Activated CD8-positive, alpha-beta memory T cell treated with anti-CD3 and anti-CD28 coated beads, Interleukin-2, amount 10 ng/mL, durations not matched to agents 7 days and 5 days (primary cell): ENCODE measurements at regions not wholly inside any gene's neighbourhood (a gene's known extent, or its start where the extent isn't known, plus 50 kb on each side); places are given as distances from the start of the nearest gene placed in this dataset.

Experiments
- ATAC-seq: fragments of 150-1000 bp; cut with Tn5 transposase; one replicate; pipeline ENCODE4 v1.10.0; 2021; ENCODE audit warnings: moderate library complexity
- CTCF ChIA-PET: fragments of 350-600 bp; sonication (Branson Sonifier 250); formaldehyde crosslinking; loops from one replicate; lab custom pipeline; 2021; ENCODE audit warnings: antibody characterized with exemption; lab: Charles Lee
- DNase-seq: peaks from one replicate; pipeline ENCODE4 v3.0.0-alpha.2; 2020
- H3K27ac Mint-ChIP-seq: one replicate; pipeline ENCODE4 v1.8.0; 2021; ENCODE audit warnings: mild to moderate bottlenecking, mixed read lengths
- H3K27me3 Mint-ChIP-seq: one replicate; pipeline ENCODE4 v1.8.0; 2021; ENCODE audit warnings: mixed read lengths
- H3K36me3 Mint-ChIP-seq: one replicate; pipeline ENCODE4 v1.8.0; 2021; ENCODE audit warnings: mild to moderate bottlenecking, mixed read lengths
- H3K4me1 Mint-ChIP-seq: one replicate; pipeline ENCODE4 v1.8.0; 2021; ENCODE audit warnings: mixed read lengths
- H3K4me3 Mint-ChIP-seq: one replicate; pipeline ENCODE4 v1.8.0; 2021; ENCODE audit warnings: mild to moderate bottlenecking, moderate library complexity, mixed read lengths
- H3K9me3 Mint-ChIP-seq: one replicate; pipeline ENCODE4 v1.8.0; 2022; ENCODE audit warnings: low read depth, mixed read lengths

DNA sequence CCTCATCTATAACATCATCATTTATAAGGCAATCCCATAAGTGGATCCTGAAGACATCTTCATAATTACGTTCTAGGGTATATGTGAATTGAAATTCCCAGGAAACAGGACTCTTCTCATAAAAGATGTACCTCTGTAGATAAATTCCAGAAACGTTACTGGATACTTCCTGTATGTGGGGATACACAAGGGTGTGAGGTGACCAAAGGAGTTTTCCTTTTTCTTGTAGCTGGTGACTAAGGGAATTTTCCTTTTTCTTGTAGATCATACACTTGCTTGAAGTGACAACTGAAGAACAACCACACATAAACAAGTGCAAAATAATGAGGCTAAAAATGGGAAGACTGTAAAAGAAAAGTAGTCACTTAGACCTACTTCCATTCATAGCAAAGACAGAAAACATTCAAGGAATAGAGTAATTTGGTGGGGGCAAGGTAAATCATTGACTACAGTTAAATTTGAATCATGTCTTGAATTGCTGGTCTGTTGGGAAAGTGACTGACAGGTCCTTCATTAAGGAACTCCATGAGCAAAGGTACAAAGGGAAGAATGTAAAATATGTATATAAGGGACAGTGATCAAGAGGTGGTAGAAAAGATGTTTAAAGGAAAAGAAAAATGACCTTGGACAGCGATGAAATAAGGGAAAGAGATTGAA is 53.2 kb upstream of the UBE2E3 start:
- H3K9me3 Mint-ChIP-seq, result no peaks in the 10 kb centered on the region
- CTCF ChIA-PET, result no interaction called here

DNA sequence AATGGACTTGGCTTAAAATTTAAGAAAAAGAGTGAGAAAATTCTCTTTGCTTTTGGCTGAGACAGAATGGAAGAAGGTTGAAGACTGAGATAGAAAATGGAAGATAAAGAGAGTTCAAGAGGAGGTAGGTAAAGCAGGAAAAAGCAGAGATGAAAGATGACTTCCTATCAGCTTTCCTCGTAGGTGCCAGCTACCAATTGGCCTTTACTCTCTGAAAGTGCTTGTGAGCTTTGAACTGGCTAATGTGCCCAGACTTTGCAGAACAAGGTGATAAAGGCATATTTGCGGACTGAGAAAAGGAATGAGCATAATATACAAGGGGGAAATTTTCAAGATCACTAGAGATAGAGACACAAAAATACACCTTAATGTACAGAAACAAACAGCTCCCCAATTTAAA is 54.7 kb upstream of the UBE2E3 start:
- no peak overlapping the region for H3K4me3 Mint-ChIP-seq
- no peak for ATAC-seq
- H3K9me3 Mint-ChIP-seq, result no peaks in the 10 kb centered on the region
- H3K27ac Mint-ChIP-seq, result no peak overlapping the region
- CTCF ChIA-PET, result interaction anchor here (1.1 kb wide), 1 partner anchor 12 kb away, joined by 3 read pairs; no protein-coding TSS in a partner anchor
- peaks cover 19% of the 10 kb centered on the region for H3K27me3 Mint-ChIP-seq
- H3K4me1 Mint-ChIP-seq, result no peaks in the 10 kb centered on the region
- DNase-seq, result no peak
- no peaks in the 10 kb centered on the region for H3K36me3 Mint-ChIP-seq

More for the DNA sequence above, 53.2 kb upstream of the UBE2E3 start:
- Mint-ChIP-seq H3K4me3 (no peak overlapping the region), H3K27me3 (peaks cover 19% of the 10 kb centered on the region), H3K27ac (no peak overlapping the region), H3K36me3 (no peaks in the 10 kb centered on the region), H3K4me1 (no peaks in the 10 kb centered on the region)
- ATAC-seq (no peak), DNase-seq (no peak)

DNA sequence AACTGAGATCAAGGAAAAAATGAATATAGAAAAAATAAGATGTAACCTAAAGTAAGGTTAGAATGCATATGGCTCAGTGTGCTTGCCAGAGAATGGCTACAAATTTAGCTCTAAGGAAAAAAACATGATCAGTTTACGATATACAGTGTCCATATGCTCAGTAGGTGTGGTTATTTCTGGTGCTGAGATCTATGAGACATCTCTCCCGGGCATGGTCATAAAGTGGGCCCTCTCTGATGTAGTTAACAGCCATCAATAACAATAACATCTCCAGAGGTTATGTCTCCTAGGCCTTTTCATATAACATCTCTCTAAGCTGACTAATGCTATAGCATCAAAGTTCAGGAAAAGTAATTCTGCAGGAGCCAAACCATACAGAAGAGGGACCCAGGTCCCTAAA is 56.3 kb upstream of the UBE2E3 start:
- ATAC-seq (no peak), DNase-seq (no peak)
- Mint-ChIP-seq H3K27me3 (peaks cover 21% of the 10 kb centered on the region), H3K4me1 (no peaks in the 10 kb centered on the region), H3K9me3 (no peaks in the 10 kb centered on the region), H3K27ac (no peak overlapping the region), H3K36me3 (no peaks in the 10 kb centered on the region), H3K4me3 (no peak overlapping the region)
- CTCF ChIA-PET, result interaction anchor here (0.6 to 0.9 kb wide), 2 partner anchors 14 to 800 kb away, joined by 3 to 4 read pairs; no protein-coding TSS in a partner anchor

DNA sequence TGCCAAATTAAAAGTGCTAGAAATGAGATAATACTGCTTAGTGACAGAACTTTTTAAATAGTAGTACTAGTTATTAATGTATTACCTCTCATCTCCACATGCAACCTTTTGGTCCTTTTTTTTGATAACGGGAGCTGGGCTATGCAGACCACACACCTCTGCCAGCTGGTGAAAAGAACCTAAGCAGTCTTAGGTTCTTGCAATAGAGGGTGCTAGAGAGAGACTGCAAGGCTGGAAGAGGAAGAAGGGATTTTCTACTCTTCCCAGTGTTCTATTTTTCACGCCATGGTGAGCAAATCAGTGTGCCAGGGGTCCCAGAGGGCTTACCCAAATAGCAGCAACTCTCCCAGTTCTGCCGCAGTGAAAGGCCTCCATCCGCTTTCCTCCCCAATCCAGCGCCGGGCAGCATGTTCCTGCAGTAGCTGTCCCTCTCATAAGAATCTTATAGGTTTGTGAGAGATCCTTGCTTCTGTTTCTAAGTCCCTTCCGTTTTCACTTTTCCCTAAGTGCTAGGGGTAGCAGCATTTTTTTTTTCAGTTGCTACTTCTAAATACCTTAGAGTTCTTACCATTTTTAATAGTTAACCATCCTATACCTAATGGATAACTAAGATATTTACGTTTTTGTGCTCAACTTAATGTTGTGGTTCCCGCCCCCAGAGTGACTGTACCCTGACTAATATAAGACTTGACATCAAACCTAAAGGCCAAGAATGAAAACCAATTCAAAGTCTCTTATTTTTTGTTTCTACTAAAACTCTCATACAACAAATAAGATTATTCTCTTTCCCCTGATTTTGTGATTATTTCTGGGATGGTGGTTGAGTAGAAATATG is 69.4 kb upstream of the UBE2E3 start:
- peaks cover 6% of the 10 kb centered on the region for H3K27me3 Mint-ChIP-seq
- ATAC-seq (no peak), DNase-seq (no peak)
- H3K4me3 Mint-ChIP-seq, result no peak overlapping the region
- H3K9me3 Mint-ChIP-seq, result no peaks in the 10 kb centered on the region
- H3K4me1 Mint-ChIP-seq, result no peaks in the 10 kb centered on the region
- CTCF ChIA-PET, result interaction anchor here (0.7 to 1.0 kb wide), 2 partner anchors 13 to 70 kb away, joined by 3 to 4 read pairs; no protein-coding TSS in a partner anchor
- H3K27ac Mint-ChIP-seq, result no peak overlapping the region
- no peaks in the 10 kb centered on the region for H3K36me3 Mint-ChIP-seq

DNA sequence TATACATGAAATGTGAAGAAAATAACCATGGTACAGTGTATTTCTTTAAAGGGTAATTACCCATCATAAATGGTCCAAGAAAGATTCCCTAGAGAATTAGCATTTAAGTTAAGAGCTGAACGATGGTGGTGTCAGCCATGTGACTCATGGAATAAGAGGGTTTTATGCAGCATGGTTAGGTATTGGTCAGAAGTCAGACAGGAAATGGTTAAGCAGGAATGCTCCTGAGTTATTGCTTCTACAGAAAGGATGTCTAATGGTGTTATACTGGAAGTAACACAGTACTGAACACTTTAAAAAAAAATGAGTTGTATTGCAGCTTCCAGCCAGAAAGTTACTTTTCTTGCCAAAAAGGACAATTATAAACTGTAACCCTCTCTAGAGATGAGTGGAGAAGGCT is 72.7 kb upstream of the UBE2E3 start:
- no peak for ATAC-seq
- Mint-ChIP-seq H3K4me3 (no peak overlapping the region), H3K9me3 (no peaks in the 10 kb centered on the region), H3K27me3 (peaks cover 18% of the 10 kb centered on the region), H3K36me3 (no peaks in the 10 kb centered on the region), H3K27ac (no peak overlapping the region), H3K4me1 (no peaks in the 10 kb centered on the region)
- CTCF ChIA-PET, result no interaction called here
- DNase-seq, result no peak

DNA sequence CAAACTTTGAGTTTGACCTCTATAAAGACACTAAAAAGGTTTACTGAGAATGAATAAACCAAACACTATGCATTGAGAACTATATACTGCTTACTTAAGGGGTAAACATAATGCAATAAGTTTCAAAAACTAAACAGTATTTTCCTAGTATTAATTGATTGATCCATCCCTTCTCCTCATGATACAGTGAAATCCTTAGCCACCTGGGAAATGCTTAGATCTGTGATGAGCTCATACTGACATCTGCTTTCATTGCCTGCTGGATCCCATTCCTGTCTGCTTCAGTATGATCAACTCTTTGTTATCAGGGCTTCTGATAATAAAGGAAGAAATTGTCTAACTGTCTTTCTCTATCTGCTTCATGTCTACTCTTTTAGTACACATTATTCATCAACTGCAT is 74.9 kb upstream of the UBE2E3 start:
- peaks cover 27% of the 10 kb centered on the region for H3K27me3 Mint-ChIP-seq
- ATAC-seq, result no peak
- H3K27ac Mint-ChIP-seq, result no peak overlapping the region

DNA sequence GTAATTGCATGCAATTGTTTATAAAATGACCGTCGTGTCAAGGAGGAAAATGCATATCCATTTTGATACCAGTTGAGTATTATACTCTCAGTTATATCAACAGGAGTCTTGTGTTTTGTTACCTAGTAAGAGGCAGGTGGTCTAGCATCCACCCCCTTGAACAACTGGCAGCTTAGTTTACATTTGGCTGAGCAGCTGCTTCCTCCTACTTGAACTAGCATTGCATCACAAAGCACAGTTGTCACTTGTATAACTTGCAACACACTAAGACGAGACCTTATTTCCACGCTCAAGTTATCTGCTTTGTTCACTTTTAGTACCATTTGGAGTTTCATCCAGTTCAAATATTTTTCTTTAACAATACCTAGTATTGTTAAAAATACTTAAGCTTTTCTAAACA is 75.4 kb upstream of the UBE2E3 start:
- H3K4me1 Mint-ChIP-seq, result no peaks in the 10 kb centered on the region
- no peaks in the 10 kb centered on the region for H3K9me3 Mint-ChIP-seq
- H3K27me3 Mint-ChIP-seq, result peaks cover 28% of the 10 kb centered on the region
- DNase-seq (no peak), ATAC-seq (no peak)
- H3K36me3 Mint-ChIP-seq, result no peaks in the 10 kb centered on the region
- no peak overlapping the region for H3K4me3 Mint-ChIP-seq
- H3K27ac Mint-ChIP-seq, result no peak overlapping the region
- CTCF ChIA-PET, result no interaction called here

More for the DNA sequence above, 74.9 kb upstream of the UBE2E3 start:
- Mint-ChIP-seq H3K4me1 (no peaks in the 10 kb centered on the region), H3K4me3 (no peak overlapping the region), H3K36me3 (no peaks in the 10 kb centered on the region), H3K9me3 (no peaks in the 10 kb centered on the region)
- CTCF ChIA-PET, result no interaction called here
- DNase-seq, result no peak

DNA sequence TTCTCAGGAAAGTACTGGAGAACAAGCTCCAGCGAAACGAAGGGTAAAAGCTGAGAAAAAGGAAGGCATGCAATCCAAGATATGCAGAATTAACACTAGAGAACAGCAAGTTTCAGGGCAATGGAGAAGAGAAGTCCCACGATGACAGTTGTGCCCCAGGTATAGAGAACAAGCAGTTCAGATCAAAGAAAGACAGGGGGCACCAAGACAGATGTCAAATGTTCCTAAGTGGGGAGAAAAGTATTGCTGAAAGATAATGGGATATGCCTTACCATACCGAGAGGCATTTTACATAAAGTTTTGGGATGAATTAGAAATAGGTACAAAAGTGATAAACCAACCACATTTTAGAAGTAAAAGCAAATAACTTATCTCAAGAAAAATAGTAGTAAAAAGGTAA is 79.1 kb upstream of the UBE2E3 start:
- ATAC-seq, result no peak
- CTCF ChIA-PET, result no interaction called here
- H3K27ac Mint-ChIP-seq, result no peak overlapping the region
- H3K36me3 Mint-ChIP-seq, result no peaks in the 10 kb centered on the region
- peaks cover 44% of the 10 kb centered on the region for H3K27me3 Mint-ChIP-seq
- no peaks in the 10 kb centered on the region for H3K9me3 Mint-ChIP-seq
- H3K4me3 Mint-ChIP-seq, result no peak overlapping the region
- DNase-seq, result no peak
- no peaks in the 10 kb centered on the region for H3K4me1 Mint-ChIP-seq

DNA sequence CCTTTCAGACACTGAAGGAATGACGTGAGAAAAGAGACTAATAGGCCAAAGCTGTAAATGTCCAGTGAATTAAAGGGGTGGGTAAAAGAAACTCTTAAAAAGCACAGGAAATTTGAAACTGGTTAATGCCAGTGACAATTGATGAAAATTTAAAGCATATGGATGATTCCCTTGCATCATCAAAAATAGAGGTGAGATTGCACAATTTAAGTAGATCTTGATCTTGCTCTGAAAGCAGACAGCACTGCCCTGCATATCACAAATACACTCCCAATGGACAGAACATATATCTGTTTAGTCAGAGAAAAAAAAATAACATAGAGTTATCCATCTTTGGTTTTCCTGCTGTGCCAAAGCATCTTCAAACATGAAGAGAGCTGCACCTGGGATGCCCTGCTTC is 86.7 kb upstream of the UBE2E3 start:
- ATAC-seq (no peak), DNase-seq (no peak)
- CTCF ChIA-PET, result no interaction called here
- no peaks in the 10 kb centered on the region for H3K36me3 Mint-ChIP-seq
- H3K9me3 Mint-ChIP-seq, result no peaks in the 10 kb centered on the region
- no peaks in the 10 kb centered on the region for H3K4me1 Mint-ChIP-seq
- H3K27ac Mint-ChIP-seq, result no peak overlapping the region
- peaks cover 12% of the 10 kb centered on the region for H3K27me3 Mint-ChIP-seq
- no peak overlapping the region for H3K4me3 Mint-ChIP-seq

DNA sequence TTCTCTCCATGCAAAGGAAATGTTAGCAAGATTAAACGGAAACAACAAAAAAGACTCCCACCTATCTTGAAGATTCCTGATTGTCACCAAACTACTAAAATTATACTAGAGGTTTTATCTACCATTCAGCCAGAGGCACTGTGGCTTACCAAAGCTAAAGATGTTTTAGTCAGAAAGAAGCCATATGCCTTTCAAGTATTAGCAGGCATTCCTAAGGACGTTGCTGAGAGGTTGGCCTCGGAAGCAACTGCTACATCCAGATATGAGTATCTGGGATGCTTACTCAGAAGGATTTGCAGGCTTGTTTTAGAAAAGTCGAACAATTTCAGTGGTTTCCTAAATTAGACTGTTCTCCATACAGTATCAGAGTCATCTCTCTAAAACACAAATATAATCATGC is 88.3 kb upstream of the UBE2E3 start:
- no peak for DNase-seq
- CTCF ChIA-PET, result no interaction called here
- no peaks in the 10 kb centered on the region for H3K4me1 Mint-ChIP-seq
- H3K9me3 Mint-ChIP-seq, result no peaks in the 10 kb centered on the region
- peaks cover 10% of the 10 kb centered on the region for H3K27me3 Mint-ChIP-seq
- ATAC-seq, result no peak
- H3K4me3 Mint-ChIP-seq, result no peak overlapping the region
- no peaks in the 10 kb centered on the region for H3K36me3 Mint-ChIP-seq
- H3K27ac Mint-ChIP-seq, result no peak overlapping the region

DNA sequence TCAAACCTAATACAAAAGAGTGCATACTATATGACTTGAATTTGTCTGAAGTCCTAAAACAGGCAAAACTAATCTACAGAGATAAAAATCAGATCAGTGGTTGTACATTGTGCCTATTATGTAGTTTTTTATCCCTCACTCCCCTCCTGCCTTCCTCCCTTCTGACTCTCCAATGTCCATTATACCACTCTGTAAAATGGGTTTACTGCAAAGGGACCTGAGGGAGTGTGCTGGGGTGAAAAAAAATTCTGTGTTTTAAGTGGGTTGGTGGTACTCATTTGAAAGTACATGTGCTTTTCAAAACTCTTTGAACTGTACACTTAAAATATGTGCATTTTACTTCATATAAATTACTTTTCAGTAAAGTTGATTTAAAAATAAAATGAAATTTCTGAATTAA is 89.0 kb upstream of the UBE2E3 start:
- Mint-ChIP-seq H3K4me1 (no peaks in the 10 kb centered on the region), H3K4me3 (no peak overlapping the region), H3K36me3 (no peaks in the 10 kb centered on the region), H3K9me3 (no peaks in the 10 kb centered on the region), H3K27me3 (peaks cover 5% of the 10 kb centered on the region), H3K27ac (no peak overlapping the region)
- no peak for DNase-seq
- CTCF ChIA-PET, result no interaction called here
- ATAC-seq, result no peak

DNA sequence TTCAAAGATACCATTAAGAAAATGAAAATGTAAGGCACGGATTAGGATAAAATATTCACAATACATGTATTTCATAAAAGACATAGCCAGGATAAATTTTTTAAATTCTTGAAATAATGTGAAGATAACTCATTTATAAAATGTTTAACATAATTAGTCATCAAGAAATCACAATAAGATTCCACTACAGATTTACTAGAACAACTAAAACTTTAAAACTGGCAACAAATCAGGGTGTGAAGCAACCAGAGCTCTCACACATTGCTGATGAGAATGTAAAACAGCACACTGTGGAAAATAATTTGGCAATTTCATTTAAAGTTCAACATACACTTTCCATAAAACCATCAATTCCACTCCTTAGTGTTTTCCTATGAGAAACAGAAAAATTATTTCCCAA is 89.6 kb upstream of the UBE2E3 start:
- no peaks in the 10 kb centered on the region for H3K9me3 Mint-ChIP-seq
- H3K36me3 Mint-ChIP-seq, result no peaks in the 10 kb centered on the region
- H3K27ac Mint-ChIP-seq, result no peak overlapping the region
- H3K4me1 Mint-ChIP-seq, result no peaks in the 10 kb centered on the region
- H3K27me3 Mint-ChIP-seq, result peaks cover 4% of the 10 kb centered on the region
- ATAC-seq, result no peak
- no peak for DNase-seq
- no peak overlapping the region for H3K4me3 Mint-ChIP-seq
- CTCF ChIA-PET, result no interaction called here

DNA sequence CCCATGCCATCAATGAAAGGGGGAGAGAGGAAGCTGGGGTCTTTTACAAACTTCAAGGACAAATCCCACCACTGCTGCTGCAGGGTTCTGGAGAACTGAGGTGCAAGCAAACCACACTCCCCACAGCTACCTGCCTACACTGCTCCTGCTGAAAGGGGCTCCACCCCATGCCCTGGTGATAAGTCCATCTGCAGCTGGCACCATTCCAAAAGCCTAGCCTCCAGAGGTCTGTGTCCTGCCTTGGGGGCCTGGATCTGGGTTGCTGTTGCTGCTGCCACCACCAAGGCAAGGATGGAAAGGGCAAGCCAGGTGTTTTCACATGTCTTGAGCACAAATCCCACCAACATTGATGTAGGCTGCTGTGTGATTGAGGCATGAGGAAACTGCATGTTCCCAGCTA is 97.4 kb upstream of the UBE2E3 start:
- Mint-ChIP-seq H3K4me3 (no peak overlapping the region), H3K27ac (no peak overlapping the region), H3K9me3 (no peaks in the 10 kb centered on the region), H3K36me3 (no peaks in the 10 kb centered on the region), H3K27me3 (peaks cover 2% of the 10 kb centered on the region), H3K4me1 (no peaks in the 10 kb centered on the region)
- CTCF ChIA-PET, result no interaction called here
- no peak for DNase-seq
- ATAC-seq, result no peak

DNA sequence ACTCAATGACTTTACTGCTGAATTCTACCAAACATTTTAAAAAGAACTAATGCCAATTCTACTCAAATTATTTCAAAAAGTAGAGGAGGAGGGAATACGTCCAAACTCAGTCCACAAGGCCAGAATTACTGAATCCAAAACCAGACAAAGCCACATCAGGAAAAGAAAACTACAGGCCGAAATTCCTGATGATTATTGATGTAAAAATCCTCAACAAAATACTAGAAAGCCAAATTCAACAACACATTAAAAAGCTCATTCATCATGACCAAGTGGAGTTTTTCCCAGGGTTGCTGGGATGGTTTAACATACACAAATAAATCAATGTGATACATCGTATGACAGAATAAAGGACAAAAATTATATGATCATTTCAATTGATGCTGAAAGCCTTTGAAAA is 103.9 kb upstream of the UBE2E3 start:
- no peak overlapping the region for H3K4me3 Mint-ChIP-seq
- H3K36me3 Mint-ChIP-seq, result no peaks in the 10 kb centered on the region
- ATAC-seq (no peak), DNase-seq (no peak)
- H3K4me1 Mint-ChIP-seq, result no peaks in the 10 kb centered on the region
- H3K27ac Mint-ChIP-seq, result no peak overlapping the region
- CTCF ChIA-PET, result no interaction called here
- no peaks in the 10 kb centered on the region for H3K9me3 Mint-ChIP-seq
- peaks cover 16% of the 10 kb centered on the region for H3K27me3 Mint-ChIP-seq
